GM23338 (cell line): ENCODE measurements at regions not wholly inside any gene's neighbourhood (a gene's known extent, or its start where the extent isn't known, plus 50 kb on each side); places are given as distances from the start of the nearest gene placed in this dataset.

ENCODE experiments used
- ATAC-seq: fragments of 200-7000 bp; cut with Tn5 transposase; 3 replicates; pipeline ENCODE4 v1.9.1; 2020
- DNase-seq: peaks from one replicate; pipeline ENCODE4 v3.0.0-alpha.2; 2015; ENCODE audit warnings: low spot score
- H2AFZ ChIP-seq: fragments of 200-600 bp; sonication (generic); 2 replicates; pipeline ENCODE4 v1.8.0; 2016; ENCODE audit warnings: antibody characterized with exemption, mild to moderate bottlenecking, moderate library complexity
- H3F3A ChIP-seq: fragments of 200-600 bp; sonication (generic); replicated peaks from 2 replicates; pipeline ENCODE4 v1.8.0; 2017; ENCODE audit warnings: antibody characterized with exemption, mixed run types, low read depth
- H3K27ac ChIP-seq: fragments of 200-600 bp; sonication (generic); 2 replicates; pipeline ENCODE4 v1.6.1; 2016; ENCODE audit warnings: low read depth
- H3K27me3 ChIP-seq: fragments of 200-600 bp; sonication (generic); 2 replicates; pipeline ENCODE4 v1.8.0; 2016; ENCODE audit warnings: mild to moderate bottlenecking, mixed run types, moderate library complexity; ENCODE audit not compliant: insufficient read depth
- H3K36me3 ChIP-seq: fragments of 200-600 bp; sonication (generic); 2 replicates; pipeline ENCODE4 v1.8.0; 2016; ENCODE audit warnings: mild to moderate bottlenecking; ENCODE audit not compliant: insufficient read depth
- H3K4me1 ChIP-seq: fragments of 200-600 bp; sonication (generic); 2 replicates; pipeline ENCODE4 v1.8.0; 2016; ENCODE audit warnings: mild to moderate bottlenecking, moderate library complexity; ENCODE audit not compliant: insufficient read depth
- H3K4me2 ChIP-seq: fragments of 200-600 bp; sonication (generic); 2 replicates; pipeline ENCODE4 v1.7.1; 2017; ENCODE audit warnings: mixed run types
- H3K4me3 ChIP-seq: fragments of 200-600 bp; sonication (generic); 2 replicates; pipeline ENCODE4 v1.6.1; 2016; ENCODE audit warnings: mixed run types
- H3K79me2 ChIP-seq: fragments of 200-600 bp; sonication (generic); replicated peaks from 2 replicates; pipeline ENCODE4 v1.8.0; 2017; ENCODE audit warnings: mild to moderate bottlenecking; ENCODE audit not compliant: insufficient read depth
- H3K9me2 ChIP-seq: fragments of 200-600 bp; sonication (generic); 2 replicates; pipeline ENCODE4 v1.8.0; 2017; ENCODE audit not compliant: insufficient read depth
- H4K20me1 ChIP-seq: fragments of 200-600 bp; sonication (generic); replicated peaks from 2 replicates; pipeline ENCODE4 v1.8.0; 2017; ENCODE audit warnings: mild to moderate bottlenecking; ENCODE audit not compliant: insufficient read depth
- H3K27ac Mint-ChIP-seq: 2 replicates; pipeline ENCODE4 v1.8.0; 2020; ENCODE audit warnings: inconsistent platforms, mild to moderate bottlenecking, moderate library complexity, mixed read lengths
- H3K27me3 Mint-ChIP-seq: 3 replicates; pipeline ENCODE4 v1.8.0; 2022; ENCODE audit warnings: low read depth, mild to moderate bottlenecking, moderate library complexity, mixed read lengths, inconsistent platforms; ENCODE audit not compliant: insufficient read depth, poor library complexity
- H3K36me3 Mint-ChIP-seq: 3 replicates; pipeline ENCODE4 v1.8.0; 2021; ENCODE audit warnings: low read depth, mild to moderate bottlenecking, inconsistent platforms, moderate library complexity, mixed read lengths
- H3K4me1 Mint-ChIP-seq: 3 replicates; pipeline ENCODE4 v1.8.0; 2020; ENCODE audit warnings: mild to moderate bottlenecking, inconsistent platforms, mixed read lengths
- H3K4me3 Mint-ChIP-seq: 3 replicates; pipeline ENCODE4 v1.8.0; 2021; ENCODE audit warnings: moderate library complexity, mild to moderate bottlenecking, inconsistent platforms, mixed read lengths
- H3K9me3 Mint-ChIP-seq: 3 replicates; pipeline ENCODE4 v1.8.0; 2020; ENCODE audit warnings: moderate library complexity, mild to moderate bottlenecking, inconsistent platforms, mixed read lengths
- CREB1 ChIP-seq: fragments of 250-450 bp; sonication (Bioruptor Pico); IDR thresholded peaks from 2 replicates; pipeline ENCODE4 v1.5.0; 2020; ENCODE audit warnings: low read depth, mild to moderate bottlenecking, moderate library complexity
- EZH2 ChIP-seq: fragments of 200-600 bp; sonication (generic); IDR thresholded peaks from one replicate; pipeline ENCODE4 v1.8.0; 2017; ENCODE audit warnings: antibody characterized with exemption, mild to moderate bottlenecking, low read depth; ENCODE audit not compliant: unreplicated experiment
- EZH2phosphoT487 ChIP-seq: fragments of 200-600 bp; sonication (generic); IDR thresholded peaks from one replicate; pipeline ENCODE4 v1.8.1; 2018; ENCODE audit warnings: antibody characterized with exemption; ENCODE audit not compliant: unreplicated experiment
- JUNB ChIP-seq: IDR thresholded peaks from one replicate; pipeline ENCODE4 v1.6.1; 2016; ENCODE audit warnings: antibody characterized with exemption; ENCODE audit not compliant: unreplicated experiment
- NANOG ChIP-seq: IDR thresholded peaks from 2 replicates; pipeline ENCODE4 v1.6.1; 2016; ENCODE audit warnings: antibody characterized with exemption, borderline replicate concordance
- POLR2AphosphoS5 ChIP-seq: IDR thresholded peaks from 2 replicates; pipeline ENCODE4 v1.6.1; 2016; ENCODE audit warnings: antibody characterized with exemption, low read depth
- STAT1 ChIP-seq: IDR thresholded peaks from one replicate; pipeline ENCODE4 v1.6.1; 2016; ENCODE audit warnings: antibody characterized with exemption; ENCODE audit not compliant: unreplicated experiment
- ZNF114 ChIP-seq: fragments of 250-450 bp; sonication (Bioruptor Pico); IDR thresholded peaks from 2 replicates; pipeline ENCODE4 v1.5.0; 2020; ENCODE audit warnings: mild to moderate bottlenecking, moderate library complexity
- ZNF331 ChIP-seq: fragments of 250-450 bp; sonication (Bioruptor Pico); IDR thresholded peaks from 2 replicates; pipeline ENCODE4 v1.5.0; 2020; ENCODE audit warnings: low read depth, mild to moderate bottlenecking, moderate library complexity
- TF ChIP-seq, protein P1 (sequence below), 2 experiments: fragments of 200-600 bp in 1 of 2; sonication (generic) in 1 of 2; conservative IDR thresholded peaks; 2 replicates each; pipeline versions ENCODE4 v1.5.1 to v1.6.1; 2016 to 2017; ENCODE audit warnings: antibody characterized with exemption in 2 of 2, low read depth in 2 of 2, mild to moderate bottlenecking in 2 of 2, moderate library complexity in 1 of 2
- TF ChIP-seq, protein P2 (sequence below): fragments of 250-450 bp; sonication (Bioruptor Pico); IDR thresholded peaks from 2 replicates; pipeline ENCODE4 v1.5.0; 2020; ENCODE audit warnings: mild to moderate bottlenecking, moderate library complexity
- TF ChIP-seq, protein P3 (sequence below): IDR thresholded peaks from one replicate; pipeline ENCODE4 v1.6.1; 2018; ENCODE audit warnings: antibody characterized with exemption; ENCODE audit not compliant: unreplicated experiment
- TF ChIP-seq, protein P4 (sequence below): IDR thresholded peaks from 2 replicates; pipeline ENCODE4 v1.6.1; 2016; ENCODE audit warnings: antibody characterized with exemption

DNA sequence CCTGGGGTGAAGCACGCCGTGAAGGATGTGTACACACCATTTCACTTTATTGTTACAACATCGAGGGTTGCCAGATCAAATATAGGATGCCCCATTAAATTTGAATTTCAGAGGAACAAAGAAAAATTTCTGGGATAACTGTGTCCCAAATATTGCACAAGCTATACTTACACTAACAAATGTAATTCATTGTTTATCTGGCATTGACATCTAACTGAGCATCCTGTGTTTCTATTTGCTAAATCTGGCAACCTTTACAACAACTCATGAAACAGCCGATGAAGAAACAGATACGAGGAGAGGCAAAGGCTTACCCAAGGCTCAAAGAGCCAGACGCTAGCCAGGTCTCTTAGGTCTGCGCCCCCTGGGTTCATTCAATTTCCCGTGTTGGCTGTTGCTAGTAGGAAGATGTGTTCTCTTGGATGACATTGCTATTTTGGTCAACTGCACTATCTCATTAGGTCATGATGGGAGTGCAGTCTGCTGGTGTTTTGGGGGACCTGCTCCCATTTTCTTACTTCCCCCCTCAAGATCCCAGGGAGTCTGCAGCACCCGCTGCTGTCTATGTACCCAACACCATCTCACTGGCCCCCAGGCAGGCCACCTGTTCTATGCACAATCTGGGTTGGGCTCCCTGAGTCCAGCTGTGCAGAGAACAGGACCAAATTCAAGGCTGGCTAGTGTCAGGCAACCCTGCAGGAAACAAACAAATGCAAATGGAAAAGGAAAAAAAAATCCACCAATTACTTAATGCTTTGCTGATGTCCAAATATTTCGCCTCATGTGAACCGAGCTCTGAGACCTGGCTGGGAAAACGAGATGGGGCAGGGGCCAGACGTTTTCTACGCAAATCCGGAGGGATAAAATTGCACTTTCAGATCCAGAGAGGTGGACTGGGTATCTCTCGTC is 560.9 kb downstream of the MIAT start:
- no peak overlapping the region for H3K27ac ChIP-seq
- H3K27ac Mint-ChIP-seq = no peak overlapping the region
- no peaks in the 10 kb centered on the region for H3K27me3 ChIP-seq
- no peak overlapping the region for H3K4me2 ChIP-seq
- no peaks in the 10 kb centered on the region; the same call in 1 of the 2 replicates for H3K9me2 ChIP-seq
- DNase-seq (no peak), ATAC-seq (no peak)
- no peaks in the 10 kb centered on the region for H3K36me3 Mint-ChIP-seq
- H3K79me2 ChIP-seq = no peaks in the 10 kb centered on the region
- TF ChIP-seq EZH2 = no peak
- TF ChIP-seq ZNF331 (CRISPR knock-in tag) = no peak
- TF ChIP-seq, protein P1, sequence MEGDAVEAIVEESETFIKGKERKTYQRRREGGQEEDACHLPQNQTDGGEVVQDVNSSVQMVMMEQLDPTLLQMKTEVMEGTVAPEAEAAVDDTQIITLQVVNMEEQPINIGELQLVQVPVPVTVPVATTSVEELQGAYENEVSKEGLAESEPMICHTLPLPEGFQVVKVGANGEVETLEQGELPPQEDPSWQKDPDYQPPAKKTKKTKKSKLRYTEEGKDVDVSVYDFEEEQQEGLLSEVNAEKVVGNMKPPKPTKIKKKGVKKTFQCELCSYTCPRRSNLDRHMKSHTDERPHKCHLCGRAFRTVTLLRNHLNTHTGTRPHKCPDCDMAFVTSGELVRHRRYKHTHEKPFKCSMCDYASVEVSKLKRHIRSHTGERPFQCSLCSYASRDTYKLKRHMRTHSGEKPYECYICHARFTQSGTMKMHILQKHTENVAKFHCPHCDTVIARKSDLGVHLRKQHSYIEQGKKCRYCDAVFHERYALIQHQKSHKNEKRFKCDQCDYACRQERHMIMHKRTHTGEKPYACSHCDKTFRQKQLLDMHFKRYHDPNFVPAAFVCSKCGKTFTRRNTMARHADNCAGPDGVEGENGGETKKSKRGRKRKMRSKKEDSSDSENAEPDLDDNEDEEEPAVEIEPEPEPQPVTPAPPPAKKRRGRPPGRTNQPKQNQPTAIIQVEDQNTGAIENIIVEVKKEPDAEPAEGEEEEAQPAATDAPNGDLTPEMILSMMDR (conservative IDR thresholded peaks at IDR 0.05; ENCODE audit: low read depth in 2 of 2) = no peak
- TF ChIP-seq, protein P2, sequence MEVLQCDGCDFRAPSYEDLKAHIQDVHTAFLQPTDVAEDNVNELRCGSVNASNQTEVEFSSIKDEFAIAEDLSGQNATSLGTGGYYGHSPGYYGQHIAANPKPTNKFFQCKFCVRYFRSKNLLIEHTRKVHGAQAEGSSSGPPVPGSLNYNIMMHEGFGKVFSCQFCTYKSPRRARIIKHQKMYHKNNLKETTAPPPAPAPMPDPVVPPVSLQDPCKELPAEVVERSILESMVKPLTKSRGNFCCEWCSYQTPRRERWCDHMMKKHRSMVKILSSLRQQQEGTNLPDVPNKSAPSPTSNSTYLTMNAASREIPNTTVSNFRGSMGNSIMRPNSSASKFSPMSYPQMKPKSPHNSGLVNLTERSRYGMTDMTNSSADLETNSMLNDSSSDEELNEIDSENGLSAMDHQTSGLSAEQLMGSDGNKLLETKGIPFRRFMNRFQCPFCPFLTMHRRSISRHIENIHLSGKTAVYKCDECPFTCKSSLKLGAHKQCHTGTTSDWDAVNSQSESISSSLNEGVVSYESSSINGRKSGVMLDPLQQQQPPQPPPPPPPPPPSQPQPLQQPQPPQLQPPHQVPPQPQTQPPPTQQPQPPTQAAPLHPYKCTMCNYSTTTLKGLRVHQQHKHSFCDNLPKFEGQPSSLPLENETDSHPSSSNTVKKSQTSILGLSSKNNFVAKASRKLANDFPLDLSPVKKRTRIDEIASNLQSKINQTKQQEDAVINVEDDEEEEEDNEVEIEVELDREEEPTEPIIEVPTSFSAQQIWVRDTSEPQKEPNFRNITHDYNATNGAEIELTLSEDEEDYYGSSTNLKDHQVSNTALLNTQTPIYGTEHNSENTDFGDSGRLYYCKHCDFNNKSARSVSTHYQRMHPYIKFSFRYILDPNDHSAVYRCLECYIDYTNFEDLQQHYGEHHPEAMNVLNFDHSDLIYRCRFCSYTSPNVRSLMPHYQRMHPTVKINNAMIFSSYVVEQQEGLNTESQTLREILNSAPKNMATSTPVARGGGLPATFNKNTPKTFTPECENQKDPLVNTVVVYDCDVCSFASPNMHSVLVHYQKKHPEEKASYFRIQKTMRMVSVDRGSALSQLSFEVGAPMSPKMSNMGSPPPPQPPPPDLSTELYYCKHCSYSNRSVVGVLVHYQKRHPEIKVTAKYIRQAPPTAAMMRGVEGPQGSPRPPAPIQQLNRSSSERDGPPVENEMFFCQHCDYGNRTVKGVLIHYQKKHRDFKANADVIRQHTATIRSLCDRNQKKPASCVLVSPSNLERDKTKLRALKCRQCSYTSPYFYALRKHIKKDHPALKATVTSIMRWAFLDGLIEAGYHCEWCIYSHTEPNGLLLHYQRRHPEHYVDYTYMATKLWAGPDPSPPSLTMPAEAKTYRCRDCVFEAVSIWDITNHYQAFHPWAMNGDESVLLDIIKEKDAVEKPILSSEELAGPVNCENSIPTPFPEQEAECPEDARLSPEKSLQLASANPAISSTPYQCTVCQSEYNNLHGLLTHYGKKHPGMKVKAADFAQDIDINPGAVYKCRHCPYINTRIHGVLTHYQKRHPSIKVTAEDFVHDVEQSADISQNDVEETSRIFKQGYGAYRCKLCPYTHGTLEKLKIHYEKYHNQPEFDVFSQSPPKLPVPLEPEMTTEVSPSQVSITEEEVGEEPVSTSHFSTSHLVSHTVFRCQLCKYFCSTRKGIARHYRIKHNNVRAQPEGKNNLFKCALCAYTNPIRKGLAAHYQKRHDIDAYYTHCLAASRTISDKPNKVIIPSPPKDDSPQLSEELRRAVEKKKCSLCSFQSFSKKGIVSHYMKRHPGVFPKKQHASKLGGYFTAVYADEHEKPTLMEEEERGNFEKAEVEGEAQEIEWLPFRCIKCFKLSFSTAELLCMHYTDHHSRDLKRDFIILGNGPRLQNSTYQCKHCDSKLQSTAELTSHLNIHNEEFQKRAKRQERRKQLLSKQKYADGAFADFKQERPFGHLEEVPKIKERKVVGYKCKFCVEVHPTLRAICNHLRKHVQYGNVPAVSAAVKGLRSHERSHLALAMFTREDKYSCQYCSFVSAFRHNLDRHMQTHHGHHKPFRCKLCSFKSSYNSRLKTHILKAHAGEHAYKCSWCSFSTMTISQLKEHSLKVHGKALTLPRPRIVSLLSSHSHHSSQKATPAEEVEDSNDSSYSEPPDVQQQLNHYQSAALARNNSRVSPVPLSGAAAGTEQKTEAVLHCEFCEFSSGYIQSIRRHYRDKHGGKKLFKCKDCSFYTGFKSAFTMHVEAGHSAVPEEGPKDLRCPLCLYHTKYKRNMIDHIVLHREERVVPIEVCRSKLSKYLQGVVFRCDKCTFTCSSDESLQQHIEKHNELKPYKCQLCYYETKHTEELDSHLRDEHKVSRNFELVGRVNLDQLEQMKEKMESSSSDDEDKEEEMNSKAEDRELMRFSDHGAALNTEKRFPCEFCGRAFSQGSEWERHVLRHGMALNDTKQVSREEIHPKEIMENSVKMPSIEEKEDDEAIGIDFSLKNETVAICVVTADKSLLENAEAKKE = no peak
- TF ChIP-seq, protein P3, sequence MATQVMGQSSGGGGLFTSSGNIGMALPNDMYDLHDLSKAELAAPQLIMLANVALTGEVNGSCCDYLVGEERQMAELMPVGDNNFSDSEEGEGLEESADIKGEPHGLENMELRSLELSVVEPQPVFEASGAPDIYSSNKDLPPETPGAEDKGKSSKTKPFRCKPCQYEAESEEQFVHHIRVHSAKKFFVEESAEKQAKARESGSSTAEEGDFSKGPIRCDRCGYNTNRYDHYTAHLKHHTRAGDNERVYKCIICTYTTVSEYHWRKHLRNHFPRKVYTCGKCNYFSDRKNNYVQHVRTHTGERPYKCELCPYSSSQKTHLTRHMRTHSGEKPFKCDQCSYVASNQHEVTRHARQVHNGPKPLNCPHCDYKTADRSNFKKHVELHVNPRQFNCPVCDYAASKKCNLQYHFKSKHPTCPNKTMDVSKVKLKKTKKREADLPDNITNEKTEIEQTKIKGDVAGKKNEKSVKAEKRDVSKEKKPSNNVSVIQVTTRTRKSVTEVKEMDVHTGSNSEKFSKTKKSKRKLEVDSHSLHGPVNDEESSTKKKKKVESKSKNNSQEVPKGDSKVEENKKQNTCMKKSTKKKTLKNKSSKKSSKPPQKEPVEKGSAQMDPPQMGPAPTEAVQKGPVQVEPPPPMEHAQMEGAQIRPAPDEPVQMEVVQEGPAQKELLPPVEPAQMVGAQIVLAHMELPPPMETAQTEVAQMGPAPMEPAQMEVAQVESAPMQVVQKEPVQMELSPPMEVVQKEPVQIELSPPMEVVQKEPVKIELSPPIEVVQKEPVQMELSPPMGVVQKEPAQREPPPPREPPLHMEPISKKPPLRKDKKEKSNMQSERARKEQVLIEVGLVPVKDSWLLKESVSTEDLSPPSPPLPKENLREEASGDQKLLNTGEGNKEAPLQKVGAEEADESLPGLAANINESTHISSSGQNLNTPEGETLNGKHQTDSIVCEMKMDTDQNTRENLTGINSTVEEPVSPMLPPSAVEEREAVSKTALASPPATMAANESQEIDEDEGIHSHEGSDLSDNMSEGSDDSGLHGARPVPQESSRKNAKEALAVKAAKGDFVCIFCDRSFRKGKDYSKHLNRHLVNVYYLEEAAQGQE = no peak
- no peak for TF ChIP-seq JUNB
- TF ChIP-seq ZNF114 (CRISPR knock-in tag) = no peak
- no peak for TF ChIP-seq POLR2AphosphoS5
- TF ChIP-seq EZH2phosphoT487 = no peak
- no peak for TF ChIP-seq STAT1
- TF ChIP-seq NANOG = no peak
- no peak for TF ChIP-seq CREB1 (CRISPR knock-in tag)
- TF ChIP-seq, protein P4, sequence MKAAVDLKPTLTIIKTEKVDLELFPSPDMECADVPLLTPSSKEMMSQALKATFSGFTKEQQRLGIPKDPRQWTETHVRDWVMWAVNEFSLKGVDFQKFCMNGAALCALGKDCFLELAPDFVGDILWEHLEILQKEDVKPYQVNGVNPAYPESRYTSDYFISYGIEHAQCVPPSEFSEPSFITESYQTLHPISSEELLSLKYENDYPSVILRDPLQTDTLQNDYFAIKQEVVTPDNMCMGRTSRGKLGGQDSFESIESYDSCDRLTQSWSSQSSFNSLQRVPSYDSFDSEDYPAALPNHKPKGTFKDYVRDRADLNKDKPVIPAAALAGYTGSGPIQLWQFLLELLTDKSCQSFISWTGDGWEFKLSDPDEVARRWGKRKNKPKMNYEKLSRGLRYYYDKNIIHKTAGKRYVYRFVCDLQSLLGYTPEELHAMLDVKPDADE = no peak
- H3K4me1 Mint-ChIP-seq = peaks cover 6% of the 10 kb centered on the region; the same call in 1 of the 3 replicates
- H3K9me3 Mint-ChIP-seq = no peaks in the 10 kb centered on the region
- H3F3A ChIP-seq = no peaks in the 10 kb centered on the region
- no peaks in the 10 kb centered on the region for H3K36me3 ChIP-seq
- H3K4me3 ChIP-seq = no peak overlapping the region
- H4K20me1 ChIP-seq = no peaks in the 10 kb centered on the region
- peaks cover 6% of the 10 kb centered on the region for H3K27me3 Mint-ChIP-seq
- 0 out of 2 replicates have a peak overlapping the region, but pooled peaks have one; percentile 14 for H2AFZ ChIP-seq
- H3K4me3 Mint-ChIP-seq = no peak overlapping the region
- no peaks in the 10 kb centered on the region for H3K4me1 ChIP-seq
